Activated CD4-positive, alpha-beta T cell treated with anti-CD3 and anti-CD28 coated beads for 36 hours (primary cell): ENCODE measurements at regions not wholly inside any gene's neighbourhood (a gene's known extent, or its start where the extent isn't known, plus 50 kb on each side); places are given as distances from the start of the nearest gene placed in this dataset.

Experiments
- ATAC-seq: fragments of 200-7000 bp; cut with Tn5 transposase; one replicate; pipeline ENCODE4 v1.10.0; 2021; ENCODE audit warnings: mild to moderate bottlenecking, moderate library complexity
- CTCF ChIA-PET: fragments of 350-600 bp; sonication (Branson Sonifier 250); formaldehyde crosslinking; loops from one replicate; lab custom pipeline; 2021; ENCODE audit warnings: antibody characterized with exemption; lab: Charles Lee
- POLR2A ChIA-PET: fragments of 350-600 bp; sonication (Branson Sonifier 250); formaldehyde crosslinking; loops from one replicate; lab custom pipeline; 2021; ENCODE audit warnings: antibody characterized with exemption, inconsistent platforms; lab: Charles Lee
- DNase-seq: peaks from one replicate; pipeline ENCODE4 v3.0.0-alpha.2; 2020
- H3K27ac Mint-ChIP-seq: one replicate; pipeline ENCODE4 v1.8.0; 2021; ENCODE audit warnings: mixed read lengths
- H3K27me3 Mint-ChIP-seq: one replicate; pipeline ENCODE4 v1.8.0; 2021; ENCODE audit warnings: mixed read lengths
- H3K36me3 Mint-ChIP-seq: one replicate; pipeline ENCODE4 v1.8.0; 2021; ENCODE audit warnings: low read depth, mixed read lengths
- H3K4me1 Mint-ChIP-seq: one replicate; pipeline ENCODE4 v1.8.0; 2021; ENCODE audit warnings: mixed read lengths
- H3K4me3 Mint-ChIP-seq: one replicate; pipeline ENCODE4 v1.8.0; 2021; ENCODE audit warnings: mild to moderate bottlenecking, moderate library complexity, mixed read lengths
- H3K9me3 Mint-ChIP-seq: one replicate; pipeline ENCODE4 v1.8.0; 2021; ENCODE audit warnings: low read depth, mixed read lengths
- intact Hi-C, 2 experiments: fragments of 100-400 bp; cut with DNase I in 1 of 2; cut with micrococcal nuclease in 1 of 2; formaldehyde crosslinking; loops; one replicate each; pipeline versions ENCODE4 v1.14.2 to v1.15.1; 2022 to 2024; cut with DNase I, micrococcal nuclease

DNA sequence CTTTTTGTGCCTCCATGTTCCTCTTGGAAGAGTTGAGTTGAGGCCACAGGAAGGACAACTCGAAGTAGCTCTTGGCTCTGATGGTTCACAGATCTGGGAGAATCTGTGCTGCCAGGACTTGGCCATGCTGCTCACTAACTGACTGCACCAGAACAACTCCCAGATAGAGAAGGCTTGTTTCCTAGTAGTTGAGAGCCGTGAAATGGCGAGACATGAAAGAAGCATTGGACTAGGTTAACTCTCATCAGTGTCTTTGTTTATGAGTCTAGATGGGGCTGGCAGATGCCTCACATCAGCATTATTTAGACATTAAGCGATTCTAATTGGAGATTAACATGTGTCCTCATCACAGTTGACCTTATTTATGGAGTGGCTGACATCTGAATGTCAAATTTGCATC, 92.9 kb upstream of the AGBL1 start:
- Mint-ChIP-seq H3K4me3 (no peak overlapping the region), H3K9me3 (peaks cover 3% of the 10 kb centered on the region), H3K36me3 (no peaks in the 10 kb centered on the region), H3K27me3 (no peaks in the 10 kb centered on the region), H3K27ac (no peak overlapping the region), H3K4me1 (no peaks in the 10 kb centered on the region)
- intact Hi-C loops = no loop called here
- POLR2A ChIA-PET = no interaction called here
- CTCF ChIA-PET = no interaction called here
- ATAC-seq (no peak), DNase-seq (no peak)

DNA sequence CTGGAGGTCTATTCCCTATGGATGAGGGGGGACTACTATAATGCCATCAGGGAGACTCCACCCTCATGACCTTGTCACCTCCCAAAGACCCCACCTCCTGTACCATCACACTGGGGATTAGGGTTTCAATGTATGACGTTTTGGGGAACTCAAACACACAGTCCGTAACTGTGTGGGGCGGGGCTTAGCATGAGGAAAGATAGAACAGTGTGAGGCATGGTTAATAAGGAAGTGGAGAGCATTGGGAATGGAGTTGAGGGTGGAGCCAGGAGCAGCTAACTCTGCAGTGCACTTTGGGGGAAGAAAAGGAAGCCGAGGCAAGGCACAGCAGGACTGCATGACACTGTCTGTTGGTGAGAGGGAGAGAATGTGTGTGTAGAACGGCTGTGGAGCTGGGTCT, 90.9 kb upstream of the AGBL1 start:
- H3K4me1 Mint-ChIP-seq = no peaks in the 10 kb centered on the region
- H3K4me3 Mint-ChIP-seq = no peak overlapping the region
- H3K27me3 Mint-ChIP-seq = no peaks in the 10 kb centered on the region
- intact Hi-C loops = no loop called here
- ChIA-PET CTCF (no interaction called here), POLR2A (no interaction called here)
- H3K36me3 Mint-ChIP-seq = no peaks in the 10 kb centered on the region
- DNase-seq = no peak
- no peak for ATAC-seq
- H3K27ac Mint-ChIP-seq = no peak overlapping the region
- no peaks in the 10 kb centered on the region for H3K9me3 Mint-ChIP-seq

- Mint-ChIP-seq H3K27me3 (peaks cover 3% of the 10 kb centered on the region), H3K27ac (no peak overlapping the region), H3K36me3 (no peaks in the 10 kb centered on the region), H3K4me1 (no peaks in the 10 kb centered on the region), H3K4me3 (no peak overlapping the region), H3K9me3 (no peaks in the 10 kb centered on the region)
- DNase-seq = no peak
- intact Hi-C loops = no loop called here
- CTCF ChIA-PET = no interaction called here
- ATAC-seq = no peak
- POLR2A ChIA-PET = no interaction called here
Measured at GRCh38 chr15:85992224-85992623, 87.4 kb upstream of the AGBL1 start.

DNA sequence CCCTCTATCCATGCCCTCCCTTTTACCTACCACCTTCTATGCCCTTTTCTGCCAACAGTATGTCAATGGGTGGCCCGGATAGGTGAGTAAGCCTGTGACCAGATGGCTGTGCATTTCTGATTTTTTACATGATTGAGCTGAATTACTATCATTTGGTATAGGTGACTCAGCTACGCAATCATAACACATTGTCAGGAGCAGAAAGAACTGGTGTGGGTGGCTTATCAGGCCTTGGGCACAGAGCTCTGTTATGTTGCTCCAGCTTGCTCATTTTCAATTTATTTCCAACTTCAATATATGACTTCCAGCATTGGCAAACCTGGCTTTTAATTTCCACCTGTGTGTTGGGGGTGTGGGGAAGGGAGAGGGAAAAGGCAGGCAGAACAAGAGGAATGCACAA, 86.6 kb upstream of the AGBL1 start:
- Mint-ChIP-seq H3K9me3 (no peaks in the 10 kb centered on the region), H3K4me3 (no peak overlapping the region), H3K36me3 (no peaks in the 10 kb centered on the region), H3K27ac (no peak overlapping the region), H3K27me3 (peaks cover 3% of the 10 kb centered on the region), H3K4me1 (no peaks in the 10 kb centered on the region)
- DNase-seq (no peak), ATAC-seq (no peak)
- intact Hi-C loops = no loop called here
- ChIA-PET POLR2A (no interaction called here), CTCF (no interaction called here)

GRCh38 chr15:85997618-85998017, 82.1 kb upstream of the AGBL1 start:
- ChIA-PET POLR2A (no interaction called here), CTCF (interaction anchor here (0.7 kb wide), 1 partner anchor 55 kb away, joined by 3 read pairs; no protein-coding TSS in a partner anchor)
- Mint-ChIP-seq H3K27ac (no peak overlapping the region), H3K9me3 (no peaks in the 10 kb centered on the region), H3K4me1 (no peaks in the 10 kb centered on the region), H3K27me3 (peaks cover 3% of the 10 kb centered on the region), H3K4me3 (no peak overlapping the region), H3K36me3 (no peaks in the 10 kb centered on the region)
- no peak for ATAC-seq
- DNase-seq = no peak
- intact Hi-C loops = no loop called here

GRCh38 chr15:85999658-86000057, 80.0 kb upstream of the AGBL1 start:
- no peak for ATAC-seq
- Mint-ChIP-seq H3K4me1 (no peaks in the 10 kb centered on the region), H3K36me3 (no peaks in the 10 kb centered on the region), H3K27ac (no peak overlapping the region), H3K27me3 (peaks cover 11% of the 10 kb centered on the region), H3K4me3 (no peak overlapping the region), H3K9me3 (no peaks in the 10 kb centered on the region)
- ChIA-PET POLR2A (no interaction called here), CTCF (no interaction called here)
- intact Hi-C loops = no loop called here
- no peak for DNase-seq

DNA sequence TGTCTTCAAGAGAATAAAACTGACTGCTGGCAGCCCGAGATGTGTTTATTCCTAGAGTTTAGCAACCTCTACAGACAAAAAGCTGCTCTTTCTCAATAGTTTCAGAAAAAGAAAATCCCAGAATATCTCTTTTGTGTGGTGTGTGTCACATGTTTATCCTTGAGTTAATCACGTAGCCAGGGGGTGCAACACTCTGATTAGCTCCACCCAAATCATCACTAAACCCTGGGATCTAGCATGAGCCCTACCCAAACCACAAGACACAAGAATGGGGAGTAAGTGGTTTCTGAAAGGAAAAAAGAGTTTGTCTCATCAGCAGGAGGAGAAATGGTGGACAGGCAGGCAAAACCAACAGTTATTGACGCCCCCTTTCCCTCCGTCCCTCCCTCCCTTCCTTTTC, 78.5 kb upstream of the AGBL1 start:
- DNase-seq (no peak), ATAC-seq (no peak)
- Mint-ChIP-seq H3K9me3 (no peaks in the 10 kb centered on the region), H3K4me1 (no peaks in the 10 kb centered on the region), H3K27ac (no peak overlapping the region), H3K4me3 (no peak overlapping the region), H3K27me3 (peaks cover 7% of the 10 kb centered on the region), H3K36me3 (no peaks in the 10 kb centered on the region)
- POLR2A ChIA-PET = no interaction called here
- CTCF ChIA-PET = interaction anchor here (1.2 kb wide), 1 partner anchor 88 kb away, joined by 3 read pairs; no protein-coding TSS in a partner anchor
- intact Hi-C loops = no loop called here

GRCh38 chr15:86002444-86002843, 77.2 kb upstream of the AGBL1 start:
- no peaks in the 10 kb centered on the region for H3K36me3 Mint-ChIP-seq
- ChIA-PET POLR2A (no interaction called here), CTCF (no interaction called here)
- intact Hi-C loops = no loop called here
- H3K4me3 Mint-ChIP-seq = no peak overlapping the region
- H3K27ac Mint-ChIP-seq = no peak overlapping the region
- no peaks in the 10 kb centered on the region for H3K4me1 Mint-ChIP-seq
- no peak for DNase-seq
- no peak for ATAC-seq
- H3K9me3 Mint-ChIP-seq = no peaks in the 10 kb centered on the region
- H3K27me3 Mint-ChIP-seq = peaks cover 7% of the 10 kb centered on the region

DNA sequence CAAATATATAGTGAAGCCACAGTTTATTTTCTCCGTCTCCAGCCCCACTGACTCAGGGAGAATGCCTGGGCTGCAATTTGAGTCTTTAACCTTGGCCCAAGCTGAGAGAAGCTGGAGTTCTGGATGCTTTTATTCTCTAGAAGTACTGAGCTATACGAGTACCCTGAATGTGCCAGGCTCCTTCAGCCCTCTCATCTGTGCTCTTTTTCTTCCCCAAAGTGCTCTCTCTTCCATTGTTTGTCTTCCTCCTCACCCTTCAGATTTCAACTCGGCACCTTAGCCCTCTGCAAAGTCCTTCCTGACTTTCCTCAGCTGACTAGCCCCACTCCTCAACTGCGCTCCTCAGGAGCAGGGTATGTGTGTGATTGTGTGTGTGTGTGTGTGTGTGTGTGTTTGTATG, 75.6 kb upstream of the AGBL1 start:
- DNase-seq (no peak), ATAC-seq (no peak)
- Mint-ChIP-seq H3K27ac (no peak overlapping the region), H3K36me3 (no peaks in the 10 kb centered on the region), H3K27me3 (peaks cover 7% of the 10 kb centered on the region), H3K9me3 (no peaks in the 10 kb centered on the region), H3K4me1 (no peaks in the 10 kb centered on the region), H3K4me3 (no peak overlapping the region)
- POLR2A ChIA-PET = no interaction called here
- intact Hi-C loops = no loop called here
- CTCF ChIA-PET = no interaction called here

DNA sequence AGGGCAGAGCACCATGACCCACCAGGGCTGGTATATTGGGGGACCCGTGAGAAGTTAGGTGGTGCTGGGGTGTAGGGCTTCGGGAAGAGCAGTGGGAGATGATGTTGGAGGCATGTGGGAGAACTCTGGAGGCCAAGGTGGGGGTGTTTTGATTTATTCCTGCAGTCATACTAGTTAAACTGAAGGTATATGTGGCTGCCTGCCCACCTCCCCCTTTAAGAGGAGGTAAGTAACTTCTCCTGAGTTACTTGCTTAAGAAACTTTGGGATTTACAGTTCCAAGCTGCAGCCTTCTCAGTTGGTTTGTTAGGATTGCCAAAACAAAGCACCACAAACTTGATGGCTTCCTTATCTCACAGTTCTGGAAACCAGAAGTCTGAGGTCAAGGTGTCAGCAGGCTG, 73.1 kb upstream of the AGBL1 start:
- ATAC-seq = no peak
- ChIA-PET POLR2A (no interaction called here), CTCF (interaction anchor here (0.7 kb wide), 1 partner anchor 185 kb away, joined by 5 read pairs; no protein-coding TSS in a partner anchor)
- Mint-ChIP-seq H3K4me1 (no peaks in the 10 kb centered on the region), H3K27ac (no peak overlapping the region), H3K4me3 (no peak overlapping the region), H3K9me3 (no peaks in the 10 kb centered on the region), H3K27me3 (peaks cover 7% of the 10 kb centered on the region), H3K36me3 (no peaks in the 10 kb centered on the region)
- intact Hi-C loops = no loop called here
- no peak for DNase-seq

DNA sequence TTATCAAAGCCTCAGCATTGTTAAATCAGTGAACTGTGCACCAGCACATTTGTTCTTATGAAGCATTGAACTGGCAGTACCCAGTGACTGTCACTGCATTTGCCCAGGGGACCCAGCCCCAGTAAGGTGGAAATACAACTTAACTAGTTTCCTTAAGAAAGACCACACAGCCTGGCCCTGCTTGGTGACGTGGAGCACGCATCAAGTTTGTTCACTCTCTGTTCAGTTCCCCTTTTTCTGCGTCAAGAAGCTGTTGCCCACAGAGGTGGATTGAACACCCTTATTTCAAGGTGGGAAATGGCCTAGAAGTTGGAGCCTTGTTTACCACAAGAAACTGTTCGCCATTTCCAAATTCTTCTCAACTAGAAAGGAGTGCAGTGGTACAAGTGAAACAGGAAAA, 69.9 kb upstream of the AGBL1 start:
- H3K9me3 Mint-ChIP-seq = no peaks in the 10 kb centered on the region
- intact Hi-C loops = no loop called here

GRCh38 chr15:86010398-86010797, 69.3 kb upstream of the AGBL1 start:
- DNase-seq = no peak
- no peaks in the 10 kb centered on the region for H3K9me3 Mint-ChIP-seq
- H3K4me3 Mint-ChIP-seq = no peak overlapping the region
- no peaks in the 10 kb centered on the region for H3K4me1 Mint-ChIP-seq
- ChIA-PET CTCF (interaction anchor here (1.2 kb wide), 1 partner anchor 151 kb away, joined by 3 read pairs; no protein-coding TSS in a partner anchor), POLR2A (no interaction called here)
- no peak for ATAC-seq
- intact Hi-C loops = no loop called here
- peaks cover 3% of the 10 kb centered on the region for H3K27me3 Mint-ChIP-seq
- H3K27ac Mint-ChIP-seq = no peak overlapping the region
- no peaks in the 10 kb centered on the region for H3K36me3 Mint-ChIP-seq

More for the DNA sequence above, 69.9 kb upstream of the AGBL1 start:
- ATAC-seq (no peak), DNase-seq (no peak)
- CTCF ChIA-PET = interaction anchor here (1.2 kb wide), 1 partner anchor 150 kb away, joined by 3 read pairs; no protein-coding TSS in a partner anchor
- Mint-ChIP-seq H3K27ac (no peak overlapping the region), H3K4me1 (no peaks in the 10 kb centered on the region), H3K36me3 (no peaks in the 10 kb centered on the region), H3K27me3 (peaks cover 3% of the 10 kb centered on the region), H3K4me3 (no peak overlapping the region)
- POLR2A ChIA-PET = no interaction called here

- H3K27ac Mint-ChIP-seq = no peak overlapping the region
- H3K27me3 Mint-ChIP-seq = peaks cover 3% of the 10 kb centered on the region
- no peaks in the 10 kb centered on the region for H3K4me1 Mint-ChIP-seq
- no peak overlapping the region for H3K4me3 Mint-ChIP-seq
- no peaks in the 10 kb centered on the region for H3K36me3 Mint-ChIP-seq
- intact Hi-C loops = no loop called here
- CTCF ChIA-PET = interaction anchor here (1.2 kb wide), 1 partner anchor 152 kb away, joined by 3 read pairs; no protein-coding TSS in a partner anchor
- no peaks in the 10 kb centered on the region for H3K9me3 Mint-ChIP-seq
- POLR2A ChIA-PET = no interaction called here
- ATAC-seq (no peak), DNase-seq (no peak)
Measured at GRCh38 chr15:86010891-86011290, 68.8 kb upstream of the AGBL1 start.
